AG04450 (cell line): ENCODE measurements at regions not wholly inside any gene's neighbourhood (a gene's known extent, or its start where the extent isn't known, plus 50 kb on each side); places are given as distances from the start of the nearest gene placed in this dataset. TPM values are rescaled to one million over a fixed set of nuclear protein-coding genes. Genes with fewer than 3 reads are reported as not detected.
"Not testable (repeated sequence)": the region's sequence is repeated elsewhere in the genome, so short reads cannot be mapped to it uniquely, and the experiment has no call there.

Experiments
- CTCF ChIA-PET: fragments of 300-600, 350-600 bp; formaldehyde crosslinking; extraction: SDS; loops from one replicate; lab custom pipeline; 2022; ENCODE audit warnings: antibody characterized with exemption, inconsistent platforms; lab: Charles Lee
- POLR2A ChIA-PET: fragments of 350-600 bp; formaldehyde crosslinking; extraction: SDS; loops from one replicate; lab custom pipeline; 2021; ENCODE audit warnings: antibody characterized with exemption, inconsistent platforms; lab: Yijun Ruan, JAX
- DNase-seq: peaks from one replicate; pipeline ENCODE4 v3.0.0-alpha.2; 2011; ENCODE audit warnings: low read depth, low spot score
- H3K27ac ChIP-seq: one replicate; pipeline ENCODE4 v1.5.1; 2012; ENCODE audit warnings: low read depth, low read length, control low read depth
- H3K27me3 ChIP-seq: one replicate; pipeline ENCODE4 v1.6.0; 2012; ENCODE audit warnings: low read length; ENCODE audit not compliant: control insufficient read depth, insufficient read depth
- H3K4me3 ChIP-seq: 2 replicates; pipeline ENCODE4 v1.5.1; 2011; ENCODE audit warnings: mild to moderate bottlenecking, low read depth, low read length, control low read depth
- H3K9me3 ChIP-seq: 2 replicates; pipeline ENCODE4 v1.5.1; 2012; ENCODE audit warnings: low read length; ENCODE audit not compliant: control insufficient read depth, insufficient read depth
- small RNA-seq: library from RNA; depleted of rRNA; stranded (forward); fragments of <200 nt; gene quantifications from one replicate; pipeline ENCODE3, GENCODE V24; 2012; ENCODE audit warnings: low read depth; ENCODE audit not compliant: insufficient read length

DNA sequence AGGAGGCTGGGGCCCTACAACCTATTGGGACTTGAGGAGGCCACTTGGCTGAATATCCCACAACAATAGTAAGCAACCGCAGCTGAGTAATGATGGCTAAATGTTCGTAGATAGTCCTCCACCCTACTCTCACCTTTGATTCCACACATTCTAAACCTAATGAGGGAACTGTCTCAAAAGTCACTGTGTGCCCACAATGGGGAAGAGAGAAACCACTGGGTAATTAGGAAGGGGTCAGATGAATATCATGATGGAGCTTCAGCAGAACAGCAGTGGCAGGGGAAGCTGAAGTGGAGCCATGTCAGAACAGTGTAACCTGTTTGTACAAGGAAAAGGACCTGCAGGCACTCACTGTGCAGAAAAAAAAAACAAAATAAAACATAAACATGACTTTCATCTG lies 81.4 kb upstream of the POMZP3 start:
- CTCF ChIA-PET, DNase-seq, H3K27ac ChIP-seq, H3K9me3 ChIP-seq, H3K4me3 ChIP-seq, H3K27me3 ChIP-seq, POLR2A ChIA-PET: not testable (repeated sequence)

DNA sequence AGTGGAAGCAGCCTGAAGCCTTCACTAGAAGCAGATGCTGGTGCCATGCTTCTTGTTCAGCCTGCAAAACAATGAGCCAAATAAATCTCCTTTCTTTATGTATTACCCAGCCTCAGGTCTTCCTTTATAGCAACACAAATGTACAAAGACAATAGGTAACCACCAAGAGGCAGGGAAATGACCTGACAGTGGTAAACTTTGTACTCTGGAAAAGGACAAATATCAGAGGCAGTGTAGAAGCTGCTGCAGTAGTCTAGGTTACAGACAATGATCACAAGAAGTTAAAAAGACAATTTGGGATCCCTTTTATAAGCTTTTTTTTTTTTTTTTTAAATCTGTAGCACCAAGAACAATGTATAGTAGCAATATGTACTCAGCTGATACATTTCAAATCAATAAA lies 76.7 kb upstream of the POMZP3 start:
- H3K9me3 ChIP-seq, H3K4me3 ChIP-seq, H3K27ac ChIP-seq, DNase-seq, POLR2A ChIA-PET, H3K27me3 ChIP-seq, CTCF ChIA-PET: not testable (repeated sequence)

DNA sequence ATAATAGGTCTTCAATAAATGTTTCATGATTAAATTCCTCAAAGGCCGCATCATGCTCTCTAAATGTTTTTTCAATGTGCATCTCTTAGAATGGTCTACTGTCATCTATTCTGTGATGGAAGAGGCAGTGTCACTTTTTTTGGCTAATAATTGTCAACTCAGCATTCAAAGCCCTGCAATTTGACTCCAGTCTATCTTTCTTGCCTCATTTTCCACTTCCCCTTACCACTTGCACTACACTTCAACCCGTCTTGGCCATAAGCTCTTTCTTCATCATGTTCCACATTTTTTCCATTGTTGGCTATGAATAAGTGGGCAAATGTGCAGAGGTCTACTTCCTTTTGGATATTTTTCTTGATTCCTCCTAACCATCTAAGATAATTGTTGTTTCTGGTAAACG lies 59.2 kb upstream of the POMZP3 start:
- POLR2A ChIA-PET, H3K27ac ChIP-seq, CTCF ChIA-PET, H3K9me3 ChIP-seq, DNase-seq, H3K4me3 ChIP-seq, H3K27me3 ChIP-seq: not testable (repeated sequence)

DNA sequence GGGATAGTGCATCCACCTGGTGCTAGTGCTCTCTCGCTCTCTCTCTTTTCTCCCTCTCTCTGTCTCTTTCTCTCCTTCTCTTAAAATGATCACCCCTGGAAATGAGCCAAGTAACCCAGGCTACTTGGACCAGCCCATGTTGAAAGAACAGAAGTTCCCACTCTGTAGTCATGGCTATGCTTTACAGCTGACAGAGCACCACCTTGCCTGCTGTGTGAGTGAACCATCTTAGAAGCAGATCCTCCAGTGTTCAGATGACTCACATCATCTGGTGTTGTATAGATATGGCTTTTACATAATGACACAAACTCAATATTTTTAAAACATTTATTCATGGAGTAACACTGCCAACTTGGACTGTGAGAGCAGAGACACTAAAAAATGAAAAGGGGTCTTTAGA lies 57.7 kb upstream of the POMZP3 start:
- CTCF ChIA-PET, POLR2A ChIA-PET: not testable (repeated sequence)

DNA sequence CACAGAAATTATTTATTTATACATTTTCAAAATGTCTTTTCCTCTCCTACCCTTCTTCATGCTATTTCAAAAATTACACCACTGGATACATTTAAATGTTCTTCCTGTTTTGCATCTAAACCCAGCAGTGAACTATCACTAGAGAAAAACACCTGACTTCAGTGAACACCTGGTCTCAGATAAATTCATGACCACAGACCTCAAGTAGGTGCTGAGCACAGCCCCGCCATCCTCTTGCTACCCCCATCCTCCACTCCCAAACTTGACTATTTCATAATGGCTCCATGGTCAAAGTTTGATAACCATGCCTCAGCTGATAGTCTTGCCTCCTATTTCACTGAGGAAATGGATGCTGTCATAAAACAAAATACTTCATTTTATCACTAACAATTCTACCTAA lies 56.6 kb upstream of the POMZP3 start:
- DNase-seq, H3K9me3 ChIP-seq, H3K27ac ChIP-seq, H3K4me3 ChIP-seq, POLR2A ChIA-PET, CTCF ChIA-PET, H3K27me3 ChIP-seq: not testable (repeated sequence)

More for the DNA sequence above, 57.7 kb upstream of the POMZP3 start:
- not testable (repeated sequence) for H3K4me3 ChIP-seq, H3K9me3 ChIP-seq, H3K27me3 ChIP-seq, H3K27ac ChIP-seq, DNase-seq

DNA sequence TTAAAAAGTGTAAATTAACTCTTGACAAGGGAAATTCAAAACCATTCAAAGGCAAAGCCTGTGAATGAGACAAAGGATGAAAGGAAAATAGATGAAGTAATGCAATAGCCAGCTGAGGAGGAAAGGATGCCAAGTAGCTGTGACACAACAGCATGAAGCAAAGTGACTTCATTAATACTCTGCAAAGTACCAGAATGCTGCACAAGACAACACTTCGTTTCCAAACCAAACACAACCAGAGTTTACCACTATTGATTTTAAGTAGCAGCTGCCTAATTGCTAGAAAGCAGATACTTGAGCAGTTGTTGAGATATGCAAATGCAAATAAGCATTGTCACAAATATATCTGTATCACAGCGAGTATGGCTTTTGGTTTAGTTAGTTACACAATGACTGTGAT lies 54.7 kb upstream of the POMZP3 start:
- POLR2A ChIA-PET, CTCF ChIA-PET, H3K9me3 ChIP-seq, H3K4me3 ChIP-seq, DNase-seq, H3K27ac ChIP-seq, H3K27me3 ChIP-seq: not testable (repeated sequence)

DNA sequence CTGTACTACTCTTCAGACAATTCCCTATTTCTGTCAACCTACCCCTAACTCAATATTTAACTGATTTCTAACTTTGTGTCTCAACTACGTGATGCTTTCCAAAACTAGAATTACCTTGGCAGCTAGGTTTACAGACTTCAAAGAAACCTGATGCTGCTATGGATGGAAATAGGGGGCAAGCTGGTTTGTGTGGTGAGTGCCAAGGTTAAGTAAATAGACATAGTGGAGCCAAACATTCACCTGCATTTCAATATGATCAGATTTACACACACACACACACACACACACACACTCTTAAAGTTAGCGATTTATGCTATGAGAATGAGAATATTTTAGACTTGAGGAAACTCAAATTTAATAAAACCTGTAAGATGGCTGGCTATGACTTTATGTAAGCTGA lies 52.1 kb upstream of the POMZP3 start:
- CTCF ChIA-PET, H3K9me3 ChIP-seq, DNase-seq, H3K27me3 ChIP-seq, H3K27ac ChIP-seq, POLR2A ChIA-PET, H3K4me3 ChIP-seq: not testable (repeated sequence)

DNA sequence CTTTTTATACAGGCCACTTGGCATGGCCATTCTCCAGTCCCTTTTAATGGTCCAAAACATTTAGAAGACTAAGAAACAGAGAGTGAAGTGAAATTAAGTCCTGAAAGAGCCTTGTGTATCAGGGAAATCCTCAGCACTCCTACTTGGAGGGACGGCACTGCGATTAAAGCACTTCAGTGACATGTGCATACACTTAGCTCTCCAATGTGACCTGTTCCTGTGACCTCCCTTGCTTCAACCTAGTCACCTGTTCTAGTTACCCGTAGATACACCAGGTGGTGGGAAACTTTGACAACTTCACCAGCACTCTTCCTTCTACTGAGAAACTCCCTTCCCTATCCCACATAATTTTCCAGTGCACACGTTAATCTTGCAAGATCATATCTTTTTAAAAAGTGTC lies 51.4 kb upstream of the POMZP3 start:
- H3K27me3 ChIP-seq, DNase-seq, H3K27ac ChIP-seq, H3K9me3 ChIP-seq, CTCF ChIA-PET, H3K4me3 ChIP-seq, POLR2A ChIA-PET: not testable (repeated sequence)

DNA sequence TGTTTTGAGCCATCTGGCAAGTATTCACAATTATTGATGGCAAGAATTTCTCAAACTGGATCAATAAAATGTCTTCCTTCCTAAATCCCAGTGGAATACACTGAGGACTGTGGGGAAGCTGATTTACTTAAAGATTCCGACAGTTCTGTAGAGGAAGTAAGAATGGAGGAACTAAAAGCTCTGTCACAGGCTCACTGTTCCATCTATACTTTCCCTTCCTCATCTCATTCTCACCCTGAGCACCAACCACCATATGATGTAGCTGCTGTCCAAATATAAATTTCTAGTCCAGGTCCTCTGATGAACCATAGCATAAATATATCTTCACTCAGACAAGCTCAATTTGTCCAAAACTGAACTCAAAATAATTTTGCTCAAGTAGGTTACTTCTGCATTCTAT lies 49.8 kb upstream of the POMZP3 start:
- H3K9me3 ChIP-seq, H3K27ac ChIP-seq, H3K4me3 ChIP-seq, POLR2A ChIA-PET, DNase-seq, H3K27me3 ChIP-seq, CTCF ChIA-PET: not testable (repeated sequence)

Small RNA genes in the stretch of these regions (small RNA-seq; reads per million reads assigned to genes)
- gene AC114737.2 = not detected
